WTC11 (cell line): ENCODE measurements at regions not wholly inside any gene's neighbourhood (a gene's known extent, or its start where the extent isn't known, plus 50 kb on each side); places are given as distances from the start of the nearest gene placed in this dataset.

Source experiments
- SP1 ChIP-seq: sonication (generic); formaldehyde crosslinking; conservative IDR thresholded peaks from 2 replicates; pipeline ENCODE4 v1.8.1; 2022; ENCODE audit warnings: missing genetic modification reagents
- TF ChIP-seq, protein P1 (sequence below): sonication (generic); formaldehyde crosslinking; IDR thresholded peaks from 2 replicates; pipeline ENCODE4 v1.8.1; 2023; ENCODE audit warnings: mild to moderate bottlenecking, missing genetic modification reagents, moderate library complexity
- TF ChIP-seq, protein P2 (sequence below): fragments of 200-600 bp; IDR thresholded peaks from 2 replicates; pipeline ENCODE4 v1.8.0; 2022; ENCODE audit warnings: antibody characterized with exemption

DNA sequence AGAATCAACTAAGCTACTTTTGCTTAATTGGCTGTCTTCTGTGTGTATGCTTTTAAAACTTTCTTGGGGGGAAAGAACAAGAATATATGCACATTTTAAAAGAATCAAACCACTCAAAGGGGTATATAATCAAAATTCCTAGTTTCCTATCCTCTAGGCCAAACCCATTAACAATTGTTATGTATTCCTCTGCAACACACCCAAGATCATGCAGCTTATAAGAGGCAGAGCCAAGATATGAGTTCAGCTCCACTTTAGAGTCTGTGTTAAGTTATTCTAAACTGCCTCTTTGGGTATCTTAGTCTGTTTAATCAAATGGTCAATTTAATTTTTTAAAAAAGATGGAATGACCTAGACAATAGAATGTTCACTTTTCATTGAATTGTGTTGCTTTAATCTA, 326.1 kb upstream of the IL12A start:
- TF ChIP-seq, protein P1, sequence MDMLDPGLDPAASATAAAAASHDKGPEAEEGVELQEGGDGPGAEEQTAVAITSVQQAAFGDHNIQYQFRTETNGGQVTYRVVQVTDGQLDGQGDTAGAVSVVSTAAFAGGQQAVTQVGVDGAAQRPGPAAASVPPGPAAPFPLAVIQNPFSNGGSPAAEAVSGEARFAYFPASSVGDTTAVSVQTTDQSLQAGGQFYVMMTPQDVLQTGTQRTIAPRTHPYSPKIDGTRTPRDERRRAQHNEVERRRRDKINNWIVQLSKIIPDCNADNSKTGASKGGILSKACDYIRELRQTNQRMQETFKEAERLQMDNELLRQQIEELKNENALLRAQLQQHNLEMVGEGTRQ (CRISPR knock-in tag), result no peak
- no peak for TF ChIP-seq SP1 (CRISPR knock-in tag)
- TF ChIP-seq, protein P2, sequence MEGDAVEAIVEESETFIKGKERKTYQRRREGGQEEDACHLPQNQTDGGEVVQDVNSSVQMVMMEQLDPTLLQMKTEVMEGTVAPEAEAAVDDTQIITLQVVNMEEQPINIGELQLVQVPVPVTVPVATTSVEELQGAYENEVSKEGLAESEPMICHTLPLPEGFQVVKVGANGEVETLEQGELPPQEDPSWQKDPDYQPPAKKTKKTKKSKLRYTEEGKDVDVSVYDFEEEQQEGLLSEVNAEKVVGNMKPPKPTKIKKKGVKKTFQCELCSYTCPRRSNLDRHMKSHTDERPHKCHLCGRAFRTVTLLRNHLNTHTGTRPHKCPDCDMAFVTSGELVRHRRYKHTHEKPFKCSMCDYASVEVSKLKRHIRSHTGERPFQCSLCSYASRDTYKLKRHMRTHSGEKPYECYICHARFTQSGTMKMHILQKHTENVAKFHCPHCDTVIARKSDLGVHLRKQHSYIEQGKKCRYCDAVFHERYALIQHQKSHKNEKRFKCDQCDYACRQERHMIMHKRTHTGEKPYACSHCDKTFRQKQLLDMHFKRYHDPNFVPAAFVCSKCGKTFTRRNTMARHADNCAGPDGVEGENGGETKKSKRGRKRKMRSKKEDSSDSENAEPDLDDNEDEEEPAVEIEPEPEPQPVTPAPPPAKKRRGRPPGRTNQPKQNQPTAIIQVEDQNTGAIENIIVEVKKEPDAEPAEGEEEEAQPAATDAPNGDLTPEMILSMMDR, result no peak
